Myocyte (in vitro differentiated cells): ENCODE measurements at regions not wholly inside any gene's neighbourhood (a gene's known extent, or its start where the extent isn't known, plus 50 kb on each side); places are given as distances from the start of the nearest gene placed in this dataset.
A peak's percentile ranks its signal among the peaks of the same experiment; 100 is the strongest.
"Not testable (repeated sequence)": the region's sequence is repeated elsewhere in the genome, so short reads cannot be mapped to it uniquely, and the experiment has no call there.

ENCODE experiments used
- DNase-seq: peaks from one replicate; pipeline ENCODE4 v3.0.0-alpha.2; 2012; ENCODE audit warnings: low read depth

- DNase-seq: peak; percentile 35
Observed at GRCh38 chr2:205865905-205866441, 183.7 kb downstream of the NRP2 start.

- no peak for DNase-seq
Observed at GRCh38 chr2:205865056-205865455, 182.8 kb downstream of the NRP2 start.

- DNase-seq: peak; percentile 50
Observed at GRCh38 chr2:205864491-205864890, 182.2 kb downstream of the NRP2 start.

GRCh38 chr2:205862761-205863160 is 180.5 kb downstream of the NRP2 start:
- DNase-seq: not testable (repeated sequence)

DNA sequence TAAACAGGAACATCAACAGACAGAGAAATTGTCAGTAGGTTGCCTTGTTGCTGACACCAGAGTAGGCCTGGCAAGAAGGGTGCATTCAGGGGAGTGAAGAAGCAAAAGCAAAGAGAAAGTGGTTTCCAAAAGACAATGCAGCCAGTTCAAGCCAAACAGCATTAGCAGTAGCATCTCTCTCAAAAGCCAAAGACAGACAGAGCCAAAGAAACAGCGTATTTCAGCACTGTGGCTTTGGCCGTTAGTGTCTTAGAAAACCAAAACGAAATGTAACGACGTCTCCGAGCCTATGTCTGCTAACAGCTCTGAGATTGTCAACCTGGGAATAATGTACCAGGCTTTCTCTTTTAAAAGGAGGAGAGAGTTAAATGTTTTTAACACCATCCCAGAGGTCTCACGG is 178.6 kb downstream of the NRP2 start:
- DNase-seq: no peak

GRCh38 chr2:205860181-205860580 is 177.9 kb downstream of the NRP2 start:
- no peak for DNase-seq

GRCh38 chr2:205858881-205859441 is 176.7 kb downstream of the NRP2 start:
- DNase-seq: peak; percentile 94

- no peak for DNase-seq
Observed at GRCh38 chr2:205858275-205858674, 176.0 kb downstream of the NRP2 start.

DNA sequence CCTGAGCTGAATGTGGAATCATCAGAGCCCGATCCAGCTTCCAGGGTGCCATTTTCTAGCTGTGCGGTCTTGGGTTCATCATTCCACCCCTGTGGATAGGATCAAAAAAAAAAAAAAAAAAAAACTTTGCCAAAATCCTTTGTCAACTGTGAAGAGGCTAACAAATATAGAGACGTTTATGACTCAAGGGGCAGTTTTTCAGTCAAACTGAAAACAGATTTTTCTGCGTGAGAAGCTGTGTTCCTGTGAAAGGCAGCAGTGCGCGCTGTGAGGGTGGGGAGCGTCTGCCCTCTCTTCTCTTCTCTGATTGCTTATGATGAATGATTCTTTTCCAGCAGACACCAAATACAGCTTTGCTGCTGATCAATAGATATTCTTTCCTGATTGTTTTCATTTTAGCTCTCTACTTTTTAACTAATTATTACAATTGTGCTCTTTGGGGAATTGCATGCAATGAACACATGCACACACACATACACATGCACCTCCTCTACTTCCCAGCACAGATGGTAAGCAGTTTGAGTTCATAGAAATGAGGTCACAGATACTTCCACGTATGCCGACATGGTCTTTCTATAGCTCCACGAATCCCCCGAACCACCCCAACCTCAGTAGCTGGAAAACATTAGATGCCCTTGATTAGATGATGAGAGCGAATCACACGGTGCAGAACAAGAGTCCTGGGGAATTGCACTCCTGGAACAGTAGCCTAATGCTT is 175.4 kb downstream of the NRP2 start:
- no peak for DNase-seq

- DNase-seq: peak; percentile 45
Observed at GRCh38 chr2:205852457-205852856, 170.2 kb downstream of the NRP2 start.

- peak; percentile 22 for DNase-seq
Observed at GRCh38 chr2:205850611-205851010, 168.3 kb downstream of the NRP2 start.

DNA sequence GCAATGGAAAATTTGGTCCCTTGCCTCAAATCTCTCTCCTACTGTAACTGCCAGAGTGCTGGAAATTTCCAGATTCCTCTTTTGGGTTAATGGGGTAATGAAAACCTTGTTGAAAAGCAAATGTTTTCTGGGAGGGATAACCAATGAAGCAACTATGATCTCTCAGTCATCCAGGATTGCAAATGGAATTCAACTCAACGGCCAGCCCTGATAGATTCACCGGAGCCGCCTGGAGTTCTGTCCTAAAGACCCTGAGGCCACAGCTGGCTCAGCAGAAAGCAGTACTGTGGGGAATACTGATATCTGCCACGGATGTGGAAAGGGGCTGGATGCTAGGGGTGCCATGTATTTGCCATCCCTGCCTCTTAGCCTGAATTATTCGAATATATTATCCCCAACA is 167.8 kb downstream of the NRP2 start:
- DNase-seq: no peak

- peak; percentile 52 for DNase-seq
Observed at GRCh38 chr2:205849136-205849535, 166.8 kb downstream of the NRP2 start.

GRCh38 chr2:205848601-205849000 is 166.3 kb downstream of the NRP2 start:
- DNase-seq: peak; percentile 75
